Nephron progenitor cell (in vitro differentiated cells): ENCODE measurements at regions not wholly inside any gene's neighbourhood (a gene's known extent, or its start where the extent isn't known, plus 50 kb on each side); places are given as distances from the start of the nearest gene placed in this dataset.

Experiments used
- DNase-seq: peaks from one replicate; pipeline ENCODE4 v3.0.0; 2021
- H3K27ac Mint-ChIP-seq: 2 replicates; pipeline ENCODE4 v1.8.0; 2021; ENCODE audit warnings: mild to moderate bottlenecking, moderate library complexity, mixed read lengths
- H3K27me3 Mint-ChIP-seq: 2 replicates; pipeline ENCODE4 v1.8.0; 2021; ENCODE audit warnings: mild to moderate bottlenecking, low read depth, mixed read lengths; ENCODE audit not compliant: poor library complexity
- H3K36me3 Mint-ChIP-seq: 2 replicates; pipeline ENCODE4 v1.8.0; 2021; ENCODE audit warnings: low read depth, mixed read lengths
- H3K4me1 Mint-ChIP-seq: 2 replicates; pipeline ENCODE4 v1.8.0; 2021; ENCODE audit warnings: mixed read lengths
- H3K4me3 Mint-ChIP-seq: 2 replicates; pipeline ENCODE4 v1.8.0; 2021; ENCODE audit warnings: mild to moderate bottlenecking, moderate library complexity, mixed read lengths
- H3K9me3 Mint-ChIP-seq: 2 replicates; pipeline ENCODE4 v1.8.0; 2021; ENCODE audit warnings: mild to moderate bottlenecking, moderate library complexity, mixed read lengths
- CTCF ChIP-seq: fragments of 200-600 bp; sonication (generic); IDR thresholded peaks from 2 replicates; pipeline ENCODE4 v1.5.0; 2021; ENCODE audit warnings: antibody characterized with exemption

- TF ChIP-seq CTCF = no peak
- DNase-seq = no peak
- Mint-ChIP-seq H3K4me1 (peaks cover under 1% of the 10 kb centered on the region), H3K4me3 (no peak overlapping the region), H3K9me3 (peaks cover 4% of the 10 kb centered on the region), H3K27ac (peak overlapping the region; percentile 44), H3K27me3 (no peaks in the 10 kb centered on the region), H3K36me3 (no peaks in the 10 kb centered on the region)
Observed at GRCh38 chr5:103364074-103364473, 105.5 kb downstream of the MACIR start.

GRCh38 chr5:103362211-103362610 lies 103.6 kb downstream of the MACIR start:
- TF ChIP-seq CTCF = no peak

GRCh38 chr5:103360475-103360874 lies 101.9 kb downstream of the MACIR start:
- H3K4me3 Mint-ChIP-seq = no peak overlapping the region
- no peaks in the 10 kb centered on the region for H3K4me1 Mint-ChIP-seq
- H3K36me3 Mint-ChIP-seq = no peaks in the 10 kb centered on the region
- no peak for TF ChIP-seq CTCF
- no peaks in the 10 kb centered on the region for H3K9me3 Mint-ChIP-seq
- no peak overlapping the region for H3K27ac Mint-ChIP-seq
- no peak for DNase-seq
- peaks cover 4% of the 10 kb centered on the region for H3K27me3 Mint-ChIP-seq

More at GRCh38 chr5:103362211-103362610, 103.6 kb downstream of the MACIR start:
- Mint-ChIP-seq H3K4me1 (no peaks in the 10 kb centered on the region), H3K4me3 (no peak overlapping the region), H3K36me3 (no peaks in the 10 kb centered on the region), H3K27me3 (peaks cover 4% of the 10 kb centered on the region), H3K9me3 (no peaks in the 10 kb centered on the region), H3K27ac (no peak overlapping the region)
- DNase-seq = no peak

GRCh38 chr5:103358305-103358995 lies 99.9 kb downstream of the MACIR start:
- DNase-seq = no peak

GRCh38 chr5:103357636-103358035 lies 99.1 kb downstream of the MACIR start:
- TF ChIP-seq CTCF = no peak
- no peaks in the 10 kb centered on the region for H3K4me1 Mint-ChIP-seq
- no peak overlapping the region for H3K4me3 Mint-ChIP-seq
- H3K27me3 Mint-ChIP-seq = peaks cover 4% of the 10 kb centered on the region
- H3K36me3 Mint-ChIP-seq = no peaks in the 10 kb centered on the region
- no peak overlapping the region for H3K27ac Mint-ChIP-seq
- H3K9me3 Mint-ChIP-seq = no peaks in the 10 kb centered on the region
- no peak for DNase-seq

More at GRCh38 chr5:103358305-103358995, 99.9 kb downstream of the MACIR start:
- TF ChIP-seq CTCF = no peak
- Mint-ChIP-seq H3K36me3 (no peaks in the 10 kb centered on the region), H3K4me1 (no peaks in the 10 kb centered on the region), H3K9me3 (no peaks in the 10 kb centered on the region), H3K27ac (no peak overlapping the region), H3K4me3 (no peak overlapping the region), H3K27me3 (peaks cover 4% of the 10 kb centered on the region)
